22Rv1 (cell line): ENCODE measurements at regions not wholly inside any gene's neighbourhood (a gene's known extent, or its start where the extent isn't known, plus 50 kb on each side); places are given as distances from the start of the nearest gene placed in this dataset.

ENCODE experiments used
- CTCF ChIP-seq: fragments of 450-650 bp; IDR thresholded peaks from 2 replicates; pipeline ENCODE4 v1.5.1; 2017; ENCODE audit warnings: mild to moderate bottlenecking
- ZFX ChIP-seq: fragments of 450-650 bp; IDR thresholded peaks from 2 replicates; pipeline ENCODE4 v1.6.1; 2017; ENCODE audit warnings: antibody characterized with exemption, borderline replicate concordance

DNA sequence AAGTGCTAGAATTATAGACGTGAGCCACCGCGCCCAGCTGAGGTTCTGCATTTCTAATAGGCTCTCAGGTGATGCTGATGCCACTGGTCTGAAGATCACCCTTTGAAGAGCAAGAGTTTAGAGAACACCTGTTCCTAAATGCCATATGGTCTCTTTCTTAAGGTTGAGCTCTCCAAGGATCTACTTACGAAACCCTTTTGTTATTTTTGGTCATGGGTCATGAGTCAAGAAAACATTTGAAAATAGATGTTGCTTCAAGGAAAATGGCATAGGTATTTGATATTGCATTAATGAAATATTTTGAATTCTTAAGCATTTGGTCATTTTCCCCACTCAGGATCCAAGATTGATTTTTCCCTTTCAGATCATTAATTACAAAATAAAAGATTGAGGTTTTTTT lies 74.7 kb upstream of the SOX2 start:
- TF ChIP-seq CTCF (no peak), ZFX (no peak)
